GM18861 (cell line): ENCODE measurements at regions not wholly inside any gene's neighbourhood (a gene's known extent, or its start where the extent isn't known, plus 50 kb on each side); places are given as distances from the start of the nearest gene placed in this dataset.

ENCODE experiments used
- ATAC-seq: cut with Tn5 transposase; IDR thresholded peaks from one replicate; pipeline ENCODE4 v1.9.1; 2021; ENCODE audit not compliant: unreplicated experiment

GRCh38 chr15:47577461-47577860, 139.8 kb upstream of the SEMA6D start:
- no peak for ATAC-seq

GRCh38 chr15:47582233-47582632, 135.1 kb upstream of the SEMA6D start:
- ATAC-seq: no peak

GRCh38 chr15:47584316-47584715, 133.0 kb upstream of the SEMA6D start:
- no peak for ATAC-seq

- no peak for ATAC-seq
These were observed 130.6 kb upstream of the SEMA6D start for GRCh38 chr15:47586653-47587224.

- no peak for ATAC-seq
These were observed 129.1 kb upstream of the SEMA6D start for GRCh38 chr15:47587940-47588802.

- ATAC-seq: no peak
These were observed 128.3 kb upstream of the SEMA6D start for GRCh38 chr15:47588958-47589357.

- ATAC-seq: no peak
These were observed 118.3 kb upstream of the SEMA6D start for GRCh38 chr15:47598996-47599395.

- no peak for ATAC-seq
These were observed 117.5 kb upstream of the SEMA6D start for GRCh38 chr15:47599806-47600205.

GRCh38 chr15:47602121-47602520, 115.2 kb upstream of the SEMA6D start:
- ATAC-seq: no peak

- ATAC-seq: no peak
These were observed 114.3 kb upstream of the SEMA6D start for GRCh38 chr15:47603026-47603425.

GRCh38 chr15:47607695-47608094, 109.6 kb upstream of the SEMA6D start:
- no peak for ATAC-seq

- no peak for ATAC-seq
These were observed 107.6 kb upstream of the SEMA6D start for GRCh38 chr15:47609693-47610092.

- no peak for ATAC-seq
These were observed 106.6 kb upstream of the SEMA6D start for GRCh38 chr15:47610736-47611135.

GRCh38 chr15:47614360-47615011, 102.8 kb upstream of the SEMA6D start:
- ATAC-seq: no peak

GRCh38 chr15:47616876-47617275, 100.4 kb upstream of the SEMA6D start:
- ATAC-seq: no peak

- ATAC-seq: no peak
These were observed 99.1 kb upstream of the SEMA6D start for GRCh38 chr15:47618241-47618640.

- ATAC-seq: no peak
These were observed 96.2 kb upstream of the SEMA6D start for GRCh38 chr15:47620960-47621681.

- ATAC-seq: no peak
These were observed 95.2 kb upstream of the SEMA6D start for GRCh38 chr15:47622055-47622454.

GRCh38 chr15:47624503-47624902, 92.8 kb upstream of the SEMA6D start:
- ATAC-seq: no peak

- ATAC-seq: no peak
These were observed 78.3 kb upstream of the SEMA6D start for GRCh38 chr15:47639042-47639441.

GRCh38 chr15:47640079-47640478, 77.2 kb upstream of the SEMA6D start:
- ATAC-seq: no peak
